ENCODE measurements at regions not wholly inside any gene's neighbourhood (a gene's known extent, or its start where the extent isn't known, plus 50 kb on each side); places are given as distances from the start of the nearest gene placed in this dataset.

GRCh38 chr2:223199531-223200515 is 147.8 kb downstream of the KCNE4 start:
- CTCF ChIA-PET = interaction anchor here (0.6 kb wide), 1 partner anchor 39 kb away, joined by 3 read pairs; no protein-coding TSS in a partner anchor
- TF ChIP-seq CTCF (IDR thresholded peaks at IDR 0.05; ENCODE audit: unreplicated experiment) = no peak
- Mint-ChIP-seq H3K9me3 (ENCODE audit: low read depth, unreplicated experiment) (no peaks in the 10 kb centered on the region), H3K4me1 (ENCODE audit: low read depth, unreplicated experiment) (no peaks in the 10 kb centered on the region), H3K27ac (ENCODE audit: unreplicated experiment) (no peak overlapping the region), H3K36me3 (ENCODE audit: insufficient read depth, unreplicated experiment) (no peaks in the 10 kb centered on the region), H3K4me3 (ENCODE audit: low read depth, unreplicated experiment) (no peak overlapping the region), H3K27me3 (ENCODE audit: unreplicated experiment) (peaks cover 13% of the 10 kb centered on the region)
- no TSS peak for BruUV-seq (replicated peaks)
- intact Hi-C loops (cut with micrococcal nuclease; ENCODE audit: unreplicated experiment) = no loop called here
- no peak for DNase-seq

GRCh38 chr2:223203971-223204929 is 152.3 kb downstream of the KCNE4 start:
- Mint-ChIP-seq H3K4me3 (ENCODE audit: low read depth, unreplicated experiment) (no peak overlapping the region), H3K27ac (ENCODE audit: unreplicated experiment) (no peak overlapping the region)
- intact Hi-C loops (cut with micrococcal nuclease; ENCODE audit: unreplicated experiment) = no loop called here

GRCh38 chr2:223210489-223210888 is 158.5 kb downstream of the KCNE4 start:
- H3K4me1 Mint-ChIP-seq (ENCODE audit: low read depth, unreplicated experiment) = no peaks in the 10 kb centered on the region
- no peak for DNase-seq
- peaks cover 7% of the 10 kb centered on the region for H3K9me3 Mint-ChIP-seq (ENCODE audit: low read depth, unreplicated experiment)
- no peak for TF ChIP-seq CTCF (IDR thresholded peaks at IDR 0.05; ENCODE audit: unreplicated experiment)
- intact Hi-C loops (cut with micrococcal nuclease; ENCODE audit: unreplicated experiment) = no loop called here
- no peak overlapping the region for H3K27ac Mint-ChIP-seq (ENCODE audit: unreplicated experiment)
- CTCF ChIA-PET = no interaction called here
- no peaks in the 10 kb centered on the region for H3K36me3 Mint-ChIP-seq (ENCODE audit: insufficient read depth, unreplicated experiment)
- BruUV-seq (replicated peaks) = no TSS peak
- peaks cover 30% of the 10 kb centered on the region for H3K27me3 Mint-ChIP-seq (ENCODE audit: unreplicated experiment)
- no peak overlapping the region for H3K4me3 Mint-ChIP-seq (ENCODE audit: low read depth, unreplicated experiment)

More at GRCh38 chr2:223203971-223204929, 152.3 kb downstream of the KCNE4 start:
- TF ChIP-seq CTCF (IDR thresholded peaks at IDR 0.05; ENCODE audit: unreplicated experiment) = no peak
- BruUV-seq (replicated peaks) = no TSS peak
- H3K4me1 Mint-ChIP-seq (ENCODE audit: low read depth, unreplicated experiment) = no peaks in the 10 kb centered on the region
- peaks cover 8% of the 10 kb centered on the region for H3K27me3 Mint-ChIP-seq (ENCODE audit: unreplicated experiment)
- H3K36me3 Mint-ChIP-seq (ENCODE audit: insufficient read depth, unreplicated experiment) = no peaks in the 10 kb centered on the region
- CTCF ChIA-PET = no interaction called here
- H3K9me3 Mint-ChIP-seq (ENCODE audit: low read depth, unreplicated experiment) = no peaks in the 10 kb centered on the region
- no peak for DNase-seq
